IMR-90 (cell line): ENCODE measurements at regions not wholly inside any gene's neighbourhood (a gene's known extent, or its start where the extent isn't known, plus 50 kb on each side); places are given as distances from the start of the nearest gene placed in this dataset.

Experiments used
- ATAC-seq: fragments of 200-7000 bp; cut with Tn5 transposase; 2 replicates; pipeline ENCODE4 v1.9.1; 2020; ENCODE audit warnings: low read depth, mild to moderate bottlenecking, moderate library complexity
- BruUV-seq: library from RNA; stranded (reverse); fragments of 400-500 nt; replicated peaks from 2 replicates; lab custom pipeline; 2021; lab: Mats Ljungman, UMichigan
- CTCF ChIA-PET: fragments of 300-600 bp; formaldehyde crosslinking; extraction: SDS; loops from one replicate; lab custom pipeline; 2021; ENCODE audit warnings: antibody characterized with exemption; lab: Yijun Ruan, JAX
- POLR2A ChIA-PET: fragments of 300-600 bp; sonication (Branson Sonifier 250); formaldehyde crosslinking; loops from one replicate; lab custom pipeline; 2022; ENCODE audit warnings: antibody characterized with exemption; ENCODE audit not compliant: unreplicated experiment; lab: Charles Lee
- DNase-seq: peaks from one replicate; pipeline ENCODE4 v3.0.0; 2013
- H2AFZ ChIP-seq: replicated peaks from 2 replicates; pipeline ENCODE3; 2013; ENCODE audit warnings: low read length, mild to moderate bottlenecking; ENCODE audit not compliant: poor library complexity
- H2AK5ac ChIP-seq: 2 replicates; pipeline ENCODE4 v1.6.1; 2013; ENCODE audit warnings: low read depth, low read length, inconsistent platforms
- H2AK9ac ChIP-seq: replicated peaks from 2 replicates; pipeline ENCODE3; 2013; ENCODE audit warnings: mild to moderate bottlenecking, low read depth, low read length, moderate library complexity; ENCODE audit not compliant: poor library complexity
- H2BK120ac ChIP-seq: 2 replicates; pipeline ENCODE4 v1.6.1; 2013; ENCODE audit warnings: low read depth, low read length, inconsistent platforms
- H2BK15ac ChIP-seq: 3 replicates; pipeline ENCODE4 v1.6.1; 2013; ENCODE audit warnings: low read depth, low read length, inconsistent platforms
- H2BK20ac ChIP-seq: 2 replicates; pipeline ENCODE4 v1.6.1; 2013; ENCODE audit warnings: low read depth, mild to moderate bottlenecking, inconsistent platforms, low read length, moderate library complexity
- H2BK5ac ChIP-seq: 2 replicates; pipeline ENCODE4 v1.6.1; 2013; ENCODE audit warnings: mild to moderate bottlenecking, low read depth, low read length, inconsistent platforms; ENCODE audit not compliant: poor library complexity, severe bottlenecking
- H3K14ac ChIP-seq: replicated peaks from 2 replicates; pipeline ENCODE4 v1.6.1; 2013; ENCODE audit warnings: low read depth, low read length, inconsistent platforms
- H3K18ac ChIP-seq: 2 replicates; pipeline ENCODE4 v1.6.1; 2013; ENCODE audit warnings: low read depth, low read length, control low read depth
- H3K23ac ChIP-seq: 2 replicates; pipeline ENCODE4 v1.6.1; 2013; ENCODE audit warnings: low read depth, low read length, inconsistent platforms
- H3K27ac ChIP-seq: 2 replicates; pipeline ENCODE4 v1.5.1; 2013; ENCODE audit warnings: mild to moderate bottlenecking, control low read depth, low read length; ENCODE audit not compliant: insufficient read depth
- H3K27me3 ChIP-seq: 2 replicates; pipeline ENCODE4 v1.6.1; 2013; ENCODE audit warnings: low read length; ENCODE audit not compliant: control insufficient read depth, insufficient read depth
- H3K36me3 ChIP-seq: 2 replicates; pipeline ENCODE4 v1.6.1; 2013; ENCODE audit warnings: low read length, mixed read lengths; ENCODE audit not compliant: control insufficient read depth, insufficient read depth
- H3K4ac ChIP-seq: 2 replicates; pipeline ENCODE4 v1.6.1; 2013; ENCODE audit warnings: low read depth, low read length, inconsistent platforms
- H3K4me1 ChIP-seq: 2 replicates; pipeline ENCODE4 v1.6.1; 2013; ENCODE audit warnings: low read length, mixed read lengths; ENCODE audit not compliant: control insufficient read depth, insufficient read depth
- H3K4me2 ChIP-seq: 2 replicates; pipeline ENCODE4 v1.6.1; 2013; ENCODE audit warnings: low read depth, mild to moderate bottlenecking, control low read depth, low read length, moderate library complexity
- H3K4me3 ChIP-seq: 2 replicates; pipeline ENCODE4 v1.5.1; 2013; ENCODE audit warnings: low read depth, mild to moderate bottlenecking, control low read depth, low read length, moderate library complexity; ENCODE audit not compliant: insufficient read depth
- H3K56ac ChIP-seq: 2 replicates; pipeline ENCODE4 v1.6.1; 2013; ENCODE audit warnings: low read length, inconsistent platforms; ENCODE audit not compliant: insufficient read depth; ENCODE audit errors: extremely low read depth
- H3K79me1 ChIP-seq, 2 experiments: 2 replicates each; pipeline ENCODE4 v1.6.1; 2013; ENCODE audit warnings: low read length in 2 of 2, inconsistent platforms in 1 of 2, low read depth in 1 of 2
- H3K9ac ChIP-seq: 2 replicates; pipeline ENCODE4 v1.6.1; 2013; ENCODE audit warnings: low read depth, low read length, control low read depth
- H3K9me1 ChIP-seq: 2 replicates; pipeline ENCODE4 v1.6.1; 2013; ENCODE audit warnings: low read length, inconsistent platforms; ENCODE audit not compliant: insufficient read depth
- H3K9me3 ChIP-seq: 2 replicates; pipeline ENCODE4 v1.6.1; 2013; ENCODE audit warnings: low read length; ENCODE audit not compliant: control insufficient read depth, insufficient read depth
- H4K20me1 ChIP-seq: 2 replicates; pipeline ENCODE4 v1.6.1; 2013; ENCODE audit warnings: low read length, inconsistent platforms; ENCODE audit not compliant: insufficient read depth
- H4K5ac ChIP-seq: 2 replicates; pipeline ENCODE4 v1.6.1; 2013; ENCODE audit warnings: mild to moderate bottlenecking, low read depth, low read length, control low read depth
- H4K8ac ChIP-seq, 2 experiments: 2 replicates each; pipeline ENCODE4 v1.6.1; 2013; ENCODE audit warnings: low read depth in 2 of 2, low read length in 2 of 2, control low read depth in 1 of 2, inconsistent platforms in 1 of 2
- H4K91ac ChIP-seq: 2 replicates; pipeline ENCODE4 v1.6.1; 2013; ENCODE audit warnings: low read depth, low read length, inconsistent platforms; ENCODE audit not compliant: insufficient read depth
- BHLHE40 ChIP-seq: fragments of 150-350 bp; IDR thresholded peaks from 2 replicates; pipeline ENCODE4 v1.6.1; 2016; ENCODE audit warnings: mild to moderate bottlenecking, low read depth, low read length
- MAFK ChIP-seq: IDR thresholded peaks from 2 replicates; pipeline ENCODE4 v1.6.1; 2012; ENCODE audit warnings: low read depth, low read length, improper control_type of control experiment
- WGBS, 2 experiments: methylation state at CpG; one replicate each; pipeline versions ENCODE4 v1.1.5 to v1.1.7; 2013; ENCODE audit warnings: missing lambda C conversion rate in 2 of 2; ENCODE audit not compliant: insufficient read length in 1 of 2; ENCODE audit errors: extremely low coverage in 2 of 2; 5-methylcytosine and 5-hydroxymethylcytosine counted together
- dilution Hi-C: fragments of 300-500 bp; cut with HindIII; formaldehyde crosslinking; loops from one replicate; pipeline ENCODE4 v1.14.3; 2018; ENCODE audit warnings: low sequenced_read_pairs; ENCODE audit not compliant: unreplicated experiment
- in situ Hi-C: fragments of 300-500 bp; cut with MboI; formaldehyde crosslinking; loops from 3 replicates; pipeline ENCODE4 v1.14.3; 2019; ENCODE audit warnings: low sequenced_read_pairs, inconsistent platforms, mixed read lengths
- intact Hi-C: fragments of 100-400 bp; cut with micrococcal nuclease; formaldehyde crosslinking; loops from 2 replicates; pipeline ENCODE4 v1.10.0; 2022

DNA sequence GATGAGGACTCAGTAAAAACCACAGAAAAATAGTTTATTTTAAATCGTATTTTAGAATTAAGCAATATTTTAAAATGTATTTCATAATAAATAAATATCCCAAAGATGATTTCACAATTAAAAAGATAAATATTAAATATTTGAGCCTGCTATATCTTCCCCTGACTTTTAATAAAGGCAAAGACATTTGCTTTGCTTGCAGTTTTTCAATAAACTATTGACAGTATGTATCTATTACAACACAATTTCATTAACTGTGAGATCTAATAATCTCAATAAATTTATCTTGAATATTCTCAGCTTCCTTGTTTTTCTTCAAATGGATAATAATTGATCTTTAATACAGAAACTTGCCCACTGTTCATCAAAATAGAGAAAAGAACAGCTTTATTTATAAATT is 186.2 kb upstream of the TARS1 start:
- Histone ChIP-seq H4K91ac (no peak overlapping the region), H2AK9ac (no peak overlapping the region), H3K36me3 (no peaks in the 10 kb centered on the region), H3K4me1 (peaks cover 5% of the 10 kb centered on the region), H2BK20ac (no peak overlapping the region), H4K8ac (no peak overlapping the region), H3K9me1 (peaks cover 6% of the 10 kb centered on the region; the same call in 1 of the 2 replicates), H3K4ac (no peak overlapping the region), H2AK5ac (no peak overlapping the region), H2AFZ (no peak overlapping the region), H4K20me1 (no peaks in the 10 kb centered on the region), H3K9ac (no peak overlapping the region), H3K79me1 (no peaks in the 10 kb centered on the region), H2BK5ac (no peak overlapping the region), H3K27me3 (no peaks in the 10 kb centered on the region), H3K27ac (no peak overlapping the region), H3K4me3 (no peak overlapping the region), H3K14ac (no peak overlapping the region), H2BK15ac (no peak overlapping the region), H3K4me2 (no peak overlapping the region), H3K9me3 (no peaks in the 10 kb centered on the region), H3K56ac (no peak overlapping the region), H3K23ac (no peak overlapping the region), H4K5ac (no peak overlapping the region), H3K18ac (no peak overlapping the region), H2BK120ac (no peak overlapping the region)
- intact Hi-C loops (no loop called here), dilution Hi-C loops (no loop called here), in situ Hi-C loops (no loop called here)
- ATAC-seq = no peak
- no peak for DNase-seq
- POLR2A ChIA-PET = no interaction called here
- TF ChIP-seq MAFK (peak; percentile 55), BHLHE40 (no peak)
- no CpG with 5 or more reads among the region's 1 CpG for WGBS, 2 experiments
- no TSS peak for BruUV-seq
- CTCF ChIA-PET = interaction anchor here (1.0 kb wide), 1 partner anchor 46 kb away, joined by 3 read pairs; no protein-coding TSS in a partner anchor
